DMS153 treated with DMSO at 0.1 percent for 48 hours (cell line): ENCODE measurements at regions not wholly inside any gene's neighbourhood (a gene's known extent, or its start where the extent isn't known, plus 50 kb on each side); places are given as distances from the start of the nearest gene placed in this dataset.

ENCODE experiments used
- DNase-seq: peaks from one replicate; lab custom pipeline; 2025; ENCODE audit not compliant: unreplicated experiment; lab: John Stamatoyannopoulos, UW

- DNase-seq, result no peak
Measured at GRCh38 chr4:176005766-176006165, 59.9 kb upstream of the WDR17 start.

- no peak for DNase-seq
Measured at GRCh38 chr4:176009254-176009653, 56.4 kb upstream of the WDR17 start.

GRCh38 chr4:176011529-176011928 lies 54.1 kb upstream of the WDR17 start:
- DNase-seq, result no peak

GRCh38 chr4:176013476-176014247 lies 52.0 kb upstream of the WDR17 start:
- no peak for DNase-seq

GRCh38 chr4:176014583-176015108 lies 51.0 kb upstream of the WDR17 start:
- no peak for DNase-seq
